Uterus (tissue), 2 donors: ENCODE measurements at regions not wholly inside any gene's neighbourhood (a gene's known extent, or its start where the extent isn't known, plus 50 kb on each side); places are given as distances from the start of the nearest gene placed in this dataset.

ENCODE experiments used
- CTCF ChIP-seq, 4 experiments: fragments of 200-600 bp in 2 of 4; fragments of 450-650 bp in 2 of 4; sonication (generic) in 2 of 4; IDR thresholded peaks; one replicate each; pipeline ENCODE4 v1.5.1; 2016 to 2019; ENCODE audit warnings: antibody characterized with exemption in 4 of 4, mild to moderate bottlenecking in 2 of 4, moderate library complexity in 1 of 4
- POLR2A ChIP-seq, 2 donors: fragments of 450-650 bp; IDR thresholded peaks; one replicate each; pipeline ENCODE4 v1.6.1; 2016; ENCODE audit warnings: antibody characterized with exemption in 2 of 2, mild to moderate bottlenecking in 1 of 2, moderate library complexity in 1 of 2

- no peak for TF ChIP-seq CTCF (IDR thresholded peaks at IDR 0.05)
- no peak for TF ChIP-seq POLR2A (IDR thresholded peaks at IDR 0.05)
These were observed 72.3 kb upstream of the C1QTNF9B start for GRCh38 chr13:23969647-23970046.
